ENCODE measurements at regions not wholly inside any gene's neighbourhood (a gene's known extent, or its start where the extent isn't known, plus 50 kb on each side); places are given as distances from the start of the nearest gene placed in this dataset.

GRCh38 chr5:17991775-17992174 is 357.5 kb downstream of the TAF11L14 start:
- intact Hi-C loops (cut with DNase I, micrococcal nuclease) = no loop called here
- no peak for ATAC-seq
- no peak for TF ChIP-seq CTCF (IDR thresholded peaks at IDR 0.05)
- no peaks in the 10 kb centered on the region for H3K4me1 ChIP-seq (ENCODE audit: low read depth)
- no peak overlapping the region for H3K4me3 ChIP-seq
- DNase-seq = no peak
- H3K9me3 ChIP-seq = no peaks in the 10 kb centered on the region
- H3K36me3 ChIP-seq (ENCODE audit: low read depth) = no peaks in the 10 kb centered on the region

- no peaks in the 10 kb centered on the region for H3K4me1 ChIP-seq (ENCODE audit: low read depth)
- TF ChIP-seq CTCF (IDR thresholded peaks at IDR 0.05) = no peak
- DNase-seq = no peak
- no peaks in the 10 kb centered on the region for H3K36me3 ChIP-seq (ENCODE audit: low read depth)
- ATAC-seq = no peak
- no peak overlapping the region for H3K4me3 ChIP-seq
- no peaks in the 10 kb centered on the region for H3K9me3 ChIP-seq
- intact Hi-C loops (cut with DNase I, micrococcal nuclease) = no loop called here
Measured at GRCh38 chr5:17992291-17992690, 358.0 kb downstream of the TAF11L14 start.

GRCh38 chr5:17995997-17996396 is 361.7 kb downstream of the TAF11L14 start:
- no peak for TF ChIP-seq CTCF (IDR thresholded peaks at IDR 0.05)
- intact Hi-C loops (cut with DNase I, micrococcal nuclease) = no loop called here
- Histone ChIP-seq H3K9me3 (no peaks in the 10 kb centered on the region), H3K36me3 (ENCODE audit: low read depth) (no peaks in the 10 kb centered on the region), H3K4me1 (ENCODE audit: low read depth) (no peaks in the 10 kb centered on the region), H3K4me3 (no peak overlapping the region)
- DNase-seq = no peak
- no peak for ATAC-seq

GRCh38 chr5:17999858-18000257 is 365.6 kb downstream of the TAF11L14 start:
- DNase-seq = no peak

GRCh38 chr5:18000744-18001143 is 366.5 kb downstream of the TAF11L14 start:
- H3K4me3 ChIP-seq = no peak overlapping the region
- no peak for DNase-seq
- no peaks in the 10 kb centered on the region for H3K36me3 ChIP-seq (ENCODE audit: low read depth)
- TF ChIP-seq CTCF (IDR thresholded peaks at IDR 0.05) = no peak
- intact Hi-C loops (cut with DNase I, micrococcal nuclease) = no loop called here
- H3K9me3 ChIP-seq = no peaks in the 10 kb centered on the region
- no peaks in the 10 kb centered on the region for H3K4me1 ChIP-seq (ENCODE audit: low read depth)
- ATAC-seq = no peak

More at GRCh38 chr5:17999858-18000257, 365.6 kb downstream of the TAF11L14 start:
- ATAC-seq = no peak
- H3K9me3 ChIP-seq = no peaks in the 10 kb centered on the region
- H3K36me3 ChIP-seq (ENCODE audit: low read depth) = no peaks in the 10 kb centered on the region
- intact Hi-C loops (cut with DNase I, micrococcal nuclease) = no loop called here
- H3K4me1 ChIP-seq (ENCODE audit: low read depth) = no peaks in the 10 kb centered on the region
- TF ChIP-seq CTCF (IDR thresholded peaks at IDR 0.05) = no peak
- no peak overlapping the region for H3K4me3 ChIP-seq

- ATAC-seq (no peak), DNase-seq (no peak)
- intact Hi-C loops (cut with DNase I, micrococcal nuclease) = no loop called here
- Histone ChIP-seq H3K36me3 (ENCODE audit: low read depth) (no peaks in the 10 kb centered on the region), H3K4me3 (no peak overlapping the region), H3K4me1 (ENCODE audit: low read depth) (no peaks in the 10 kb centered on the region), H3K9me3 (peaks cover 6% of the 10 kb centered on the region)
- TF ChIP-seq CTCF (IDR thresholded peaks at IDR 0.05) = no peak
Measured at GRCh38 chr5:18003312-18003711, 369.1 kb downstream of the TAF11L14 start.
